HG02840 (cell line): ENCODE measurements at regions not wholly inside any gene's neighbourhood (a gene's known extent, or its start where the extent isn't known, plus 50 kb on each side); places are given as distances from the start of the nearest gene placed in this dataset.
A peak's percentile ranks its signal among the peaks of the same experiment; 100 is the strongest.

Experiments
- ATAC-seq: cut with Tn5 transposase; IDR thresholded peaks from one replicate; pipeline ENCODE4 v1.9.1; 2021; ENCODE audit warnings: mild to moderate bottlenecking, moderate library complexity, moderate number of reproducible peaks; ENCODE audit not compliant: unreplicated experiment, low FRiP score

DNA sequence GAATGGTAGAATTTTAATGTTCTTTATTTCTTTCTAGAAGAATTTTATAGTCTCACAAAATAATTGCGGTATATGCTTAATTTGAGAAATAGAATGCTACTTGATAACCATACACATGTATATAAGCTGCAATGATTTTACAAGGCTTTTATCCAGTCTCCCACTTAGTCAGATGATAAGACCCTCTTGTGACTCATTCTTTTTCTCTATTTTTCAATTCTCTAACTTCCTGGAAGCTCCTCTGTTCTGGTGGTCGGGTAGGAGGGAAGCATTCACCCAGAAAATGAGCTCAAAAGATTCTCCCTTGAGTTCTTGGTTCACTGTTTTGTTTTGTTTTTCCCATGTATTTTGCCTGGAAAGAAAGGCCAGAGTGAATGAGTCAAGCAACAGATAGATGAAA lies 546.6 kb downstream of the INHBA start:
- ATAC-seq: no peak

DNA sequence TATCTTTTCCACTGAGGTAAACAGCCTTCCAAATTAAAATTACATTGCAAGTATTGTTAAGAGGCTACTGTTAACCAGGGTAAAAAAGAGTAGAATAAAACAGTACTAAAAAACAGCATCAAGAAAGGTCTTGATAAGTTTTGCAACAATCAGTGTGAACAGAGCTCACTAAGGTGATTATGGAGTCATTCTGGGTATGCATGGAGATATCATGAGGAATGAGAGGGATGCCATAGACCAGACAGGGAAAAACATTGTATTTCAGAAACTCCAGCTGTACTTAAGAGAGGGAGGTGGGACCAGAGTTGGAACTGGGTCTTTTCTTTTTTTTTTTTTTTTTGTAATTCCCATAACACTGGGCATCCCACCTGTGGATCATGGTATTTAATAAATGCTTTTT lies 549.6 kb downstream of the INHBA start:
- ATAC-seq: no peak

DNA sequence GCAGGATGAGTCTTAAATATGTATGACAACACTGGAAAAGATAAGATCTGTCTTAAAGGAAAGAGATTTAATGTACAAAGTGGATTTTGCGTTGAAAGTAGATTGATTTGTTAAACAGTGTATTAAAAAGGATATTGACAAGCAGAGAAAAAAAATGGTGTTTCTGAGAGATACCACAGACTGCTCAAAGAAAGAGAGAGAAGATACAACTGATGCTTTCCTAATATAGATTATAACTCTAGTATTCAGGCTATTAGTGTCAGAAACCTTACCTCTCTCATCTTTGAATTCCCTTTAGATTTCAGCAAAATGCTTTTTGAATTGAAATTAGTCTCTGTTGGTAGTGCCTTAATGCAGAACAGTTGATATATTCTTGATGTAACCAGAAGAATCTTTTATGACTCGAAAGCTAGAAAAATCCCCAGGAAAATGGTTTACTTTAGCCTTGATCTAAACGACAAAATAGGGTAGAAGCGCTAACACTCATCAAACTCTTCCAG lies 550.7 kb downstream of the INHBA start:
- ATAC-seq: no peak

DNA sequence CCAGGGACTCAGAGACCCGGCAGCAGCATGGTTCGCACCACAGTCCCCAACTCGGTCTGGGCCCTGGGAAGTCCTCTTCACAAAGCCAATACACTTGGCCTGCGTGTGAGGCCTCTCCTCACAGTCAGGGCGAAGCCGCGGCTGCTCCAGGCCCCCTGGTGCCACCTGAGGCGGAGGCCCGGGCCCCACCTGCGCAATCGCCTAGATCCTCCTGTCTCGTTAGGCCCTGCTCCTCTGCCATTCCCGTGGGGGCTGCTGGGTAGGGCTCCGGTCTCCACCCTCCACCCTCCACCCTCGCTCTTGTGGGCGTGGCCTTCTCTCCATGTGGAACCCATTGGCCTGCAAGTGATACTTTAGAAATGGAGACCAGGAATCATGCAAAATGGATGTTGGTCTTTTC lies 553.3 kb downstream of the INHBA start:
- ATAC-seq: no peak

DNA sequence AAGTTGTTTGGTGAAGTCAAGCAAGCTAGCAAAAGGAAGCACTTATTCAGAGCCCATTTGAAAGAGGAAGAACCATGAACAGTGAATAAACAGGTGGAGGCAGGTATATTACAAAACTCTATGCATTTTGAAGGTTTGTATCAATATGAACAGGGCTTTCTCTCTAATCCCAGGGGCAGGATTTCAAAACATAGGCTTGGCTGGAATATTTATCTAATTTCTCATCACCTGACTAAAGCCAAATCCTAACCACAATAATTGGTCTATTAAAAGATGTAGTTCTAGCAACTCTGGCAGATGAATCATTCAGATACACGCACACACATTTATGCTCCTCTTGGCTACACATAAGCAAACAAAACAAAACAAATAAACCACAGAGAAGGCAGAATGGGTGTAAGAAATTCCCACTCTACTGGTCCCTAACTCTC lies 554.4 kb downstream of the INHBA start:
- no peak for ATAC-seq

DNA sequence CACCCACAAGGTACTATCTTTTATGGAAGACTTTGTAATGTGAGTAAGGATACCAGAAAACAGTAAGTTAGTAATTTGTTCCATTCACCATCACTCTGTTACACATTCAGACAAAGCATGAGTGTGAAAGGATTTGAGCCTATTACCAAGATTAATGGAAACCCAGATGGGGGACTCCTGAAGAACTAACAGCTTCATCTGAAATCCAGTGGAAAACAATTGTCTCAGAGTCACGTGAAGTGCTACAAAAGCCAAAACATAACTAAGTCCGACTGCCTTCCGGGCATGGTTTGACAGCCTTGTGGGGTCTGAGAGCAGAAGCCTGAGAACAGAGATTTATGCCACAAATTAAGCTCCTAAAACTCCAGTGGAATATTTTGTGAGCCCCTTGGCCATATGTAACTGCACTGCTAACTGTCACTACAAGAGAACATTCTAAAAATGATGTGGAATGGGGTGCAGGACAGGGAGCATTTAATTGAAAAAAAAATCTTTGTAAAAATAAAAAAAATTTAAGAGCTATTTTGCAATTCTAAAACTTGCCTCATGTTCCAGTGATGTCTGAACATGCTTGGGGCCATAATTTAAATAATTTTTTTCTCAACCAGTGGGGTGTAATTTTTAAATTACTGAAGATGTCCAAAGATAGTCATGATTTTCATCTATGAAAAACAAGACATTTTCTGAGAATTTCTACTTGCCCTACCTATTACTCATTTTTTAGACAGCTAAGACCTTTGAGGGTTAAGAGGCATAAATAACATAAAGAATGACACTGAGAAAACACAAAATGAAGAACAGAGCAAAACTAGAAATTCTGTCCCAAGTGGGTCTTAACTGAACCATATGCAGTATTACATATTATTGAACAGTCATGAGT lies 555.0 kb downstream of the INHBA start:
- ATAC-seq: no peak

DNA sequence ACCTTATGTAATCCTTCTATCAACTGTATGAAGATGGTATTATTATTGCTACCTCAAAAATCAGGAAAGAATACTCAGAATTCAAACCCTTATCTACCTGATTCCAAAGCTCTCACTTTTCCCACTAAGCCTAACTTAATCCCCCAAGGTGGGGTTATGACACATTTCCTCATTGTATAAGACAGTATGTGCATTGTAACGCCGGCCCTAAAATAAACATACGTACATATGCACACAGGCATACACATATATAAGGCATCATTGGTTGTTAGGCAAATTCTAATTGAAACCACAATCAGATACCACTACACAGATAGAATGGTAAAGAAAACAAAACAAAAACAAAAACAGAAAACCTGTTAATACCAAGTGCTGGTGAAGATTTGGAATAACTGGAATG lies 556.5 kb downstream of the INHBA start:
- ATAC-seq: no peak

DNA sequence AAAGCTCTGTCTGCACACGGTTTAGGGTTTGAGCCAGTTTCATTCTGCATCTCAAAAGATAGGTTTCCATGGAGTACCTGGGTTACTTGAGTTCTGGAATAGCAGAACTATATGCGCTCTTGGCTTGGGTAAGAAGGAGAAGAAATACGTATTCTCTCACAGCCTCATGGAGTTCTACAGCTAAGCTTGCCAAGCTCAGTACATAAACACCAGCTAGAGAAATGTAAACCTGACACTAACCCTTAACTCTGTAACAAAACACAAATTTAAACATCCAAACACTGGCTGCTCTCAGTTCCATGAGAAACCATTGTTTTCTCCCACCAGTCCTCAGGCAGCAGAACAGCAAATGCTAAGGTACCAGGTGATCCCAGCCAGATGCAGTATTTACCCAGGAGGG lies 557.2 kb downstream of the INHBA start:
- ATAC-seq: no peak

DNA sequence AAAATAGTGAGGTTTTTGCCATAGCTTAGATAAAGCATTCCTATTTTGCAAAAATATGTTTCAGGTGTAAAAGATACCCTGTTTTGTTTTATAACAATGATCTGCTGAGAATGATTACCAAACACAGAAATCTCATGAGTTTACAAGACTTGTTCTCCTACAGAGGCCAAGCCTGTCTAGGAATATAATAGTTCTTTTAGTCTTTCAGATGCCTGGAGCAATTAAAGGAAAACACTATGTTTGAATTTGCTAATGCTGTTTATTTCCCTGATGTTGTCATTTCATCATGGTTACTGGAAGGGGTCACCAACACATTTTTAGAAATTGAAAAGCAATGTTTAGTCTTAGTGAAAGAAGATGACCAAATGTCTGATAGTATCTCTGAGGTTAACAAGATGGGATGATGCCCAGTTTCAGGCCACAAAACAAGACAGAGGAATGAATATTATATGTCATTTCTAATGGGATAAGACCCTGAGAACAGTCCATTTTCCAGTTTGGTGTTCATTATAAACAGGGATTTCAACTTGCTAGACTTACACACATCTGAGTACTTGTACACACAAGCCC lies 559.9 kb downstream of the INHBA start:
- no peak for ATAC-seq

DNA sequence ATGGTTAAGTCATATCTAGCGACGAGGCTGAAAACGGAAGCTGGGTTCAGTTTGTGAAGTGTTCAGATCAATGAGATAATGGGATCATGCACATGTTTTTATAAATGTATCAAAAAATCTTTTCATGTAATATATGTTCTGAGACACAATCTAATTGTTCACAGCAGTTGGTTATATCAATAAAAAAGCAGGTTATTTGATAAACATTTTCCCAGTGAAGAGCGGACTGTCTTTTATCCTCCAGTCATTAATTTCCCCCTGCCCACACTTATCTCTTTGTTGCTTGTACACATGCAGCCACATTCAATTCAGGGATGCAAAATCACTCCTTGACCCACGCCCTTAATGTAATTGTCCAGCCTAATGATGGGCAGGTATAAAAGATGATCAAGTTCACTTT lies 563.1 kb downstream of the INHBA start:
- no peak for ATAC-seq

DNA sequence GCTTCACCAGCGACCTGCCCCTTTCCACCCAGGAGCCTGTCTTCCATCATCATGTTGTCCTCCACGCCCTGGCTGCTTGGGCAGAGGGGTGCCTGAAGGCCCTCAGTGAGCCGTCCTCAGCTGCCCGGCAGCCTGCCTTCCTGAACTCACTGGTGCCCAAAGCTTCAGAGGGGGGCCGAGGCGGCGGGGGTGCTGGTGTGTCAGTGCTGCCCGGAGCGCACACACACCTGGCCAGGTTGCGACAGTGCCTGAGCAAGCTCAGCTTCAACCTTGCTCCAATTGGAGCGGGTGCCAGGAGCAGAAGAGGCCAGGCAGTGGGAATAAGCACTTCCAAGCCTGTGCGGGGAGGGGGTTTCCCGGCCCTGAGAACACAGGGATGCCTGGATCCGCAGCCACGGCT lies 566.3 kb downstream of the INHBA start:
- no peak for ATAC-seq

DNA sequence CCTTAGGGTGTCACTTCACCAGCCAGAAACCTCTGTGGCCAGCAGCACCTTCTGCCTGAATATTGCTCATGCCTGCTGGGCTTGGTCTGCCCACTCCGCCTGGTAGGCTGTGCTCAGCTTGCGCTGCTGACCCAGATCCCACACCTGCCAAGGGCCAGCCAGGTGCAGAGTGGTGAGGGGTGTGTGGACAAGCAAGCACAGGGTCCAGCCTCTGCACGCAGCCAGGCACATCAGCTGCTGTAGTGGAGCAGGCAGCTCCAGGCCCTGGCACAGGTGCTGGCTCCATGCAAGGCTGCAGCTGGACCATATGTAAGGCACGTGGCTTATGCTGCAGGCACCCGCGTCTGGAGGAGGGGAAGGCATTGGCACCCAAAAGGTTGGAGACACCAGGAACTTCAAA lies 567.4 kb downstream of the INHBA start:
- no peak for ATAC-seq

DNA sequence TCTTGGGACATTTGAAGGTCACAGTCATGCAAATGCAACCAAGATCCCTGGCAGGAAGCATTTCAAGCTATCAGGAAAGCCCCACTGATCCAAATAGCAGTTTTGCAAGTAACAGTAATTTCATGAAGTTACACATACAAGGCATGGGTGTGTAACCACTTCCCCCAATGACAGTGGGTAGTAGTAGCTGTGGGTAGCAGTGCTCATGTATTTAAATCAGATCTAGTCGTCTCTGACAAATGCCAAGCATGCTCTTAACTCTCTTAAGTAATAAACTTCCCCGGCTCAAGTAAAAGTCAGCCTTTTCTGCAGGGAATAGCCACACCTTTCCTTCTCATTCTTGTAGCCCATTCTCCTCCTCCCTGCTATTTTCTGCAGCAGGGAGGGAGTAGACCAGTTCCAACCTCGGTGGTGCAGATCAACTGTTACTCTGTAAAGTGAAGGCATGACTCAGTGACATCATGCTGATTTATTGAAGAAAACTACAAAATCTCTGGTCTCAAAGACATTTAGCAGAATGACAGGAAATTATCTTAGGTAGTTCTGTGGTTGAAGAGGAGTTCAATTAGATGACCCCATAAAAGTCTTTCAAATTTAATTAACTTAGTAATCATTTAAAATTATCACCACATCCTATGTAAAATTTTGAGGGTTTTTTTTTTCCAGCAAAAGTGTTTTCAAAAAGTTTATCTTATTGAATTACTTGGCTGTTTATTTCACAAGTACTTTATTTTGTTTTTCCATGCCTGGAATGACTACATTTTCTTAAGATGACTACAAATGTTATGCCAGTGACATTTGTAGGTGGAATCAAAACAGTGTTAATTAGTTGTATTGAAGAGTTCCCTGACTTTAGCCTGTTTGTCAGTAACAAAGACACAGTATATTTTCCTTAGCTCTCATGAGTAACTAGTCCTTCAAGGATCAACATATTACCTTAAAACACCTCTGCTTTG lies 568.3 kb downstream of the INHBA start:
- ATAC-seq: peak; percentile 70

DNA sequence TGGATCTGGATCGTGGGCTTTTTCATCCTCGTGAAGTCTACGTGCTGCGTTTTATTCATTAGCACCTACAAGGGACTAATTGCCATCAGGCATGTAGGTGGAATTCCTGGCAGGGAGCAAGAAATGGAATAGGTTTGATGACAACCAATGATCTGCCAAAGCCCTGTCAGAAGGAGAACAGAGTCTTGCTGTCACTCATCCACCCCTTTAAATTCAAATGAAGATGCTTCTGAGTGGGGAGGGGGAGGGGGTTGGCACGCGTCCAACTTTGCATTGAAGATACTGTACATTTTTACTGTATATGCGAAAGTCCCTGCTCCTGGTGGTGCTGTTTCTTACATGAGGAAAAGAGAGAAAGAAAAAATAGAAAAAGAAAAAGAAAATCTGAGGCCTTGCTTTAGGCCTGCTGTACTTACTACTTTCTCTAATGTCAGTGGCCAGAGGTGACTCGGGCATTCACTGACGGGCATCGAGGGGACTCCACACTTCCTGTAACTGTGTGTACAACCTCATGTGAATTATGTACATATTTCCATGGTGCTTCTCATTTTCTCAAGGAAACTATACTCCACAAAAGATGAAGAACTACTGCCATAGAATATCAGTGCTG lies 569.1 kb downstream of the INHBA start:
- peak; percentile 24 for ATAC-seq

DNA sequence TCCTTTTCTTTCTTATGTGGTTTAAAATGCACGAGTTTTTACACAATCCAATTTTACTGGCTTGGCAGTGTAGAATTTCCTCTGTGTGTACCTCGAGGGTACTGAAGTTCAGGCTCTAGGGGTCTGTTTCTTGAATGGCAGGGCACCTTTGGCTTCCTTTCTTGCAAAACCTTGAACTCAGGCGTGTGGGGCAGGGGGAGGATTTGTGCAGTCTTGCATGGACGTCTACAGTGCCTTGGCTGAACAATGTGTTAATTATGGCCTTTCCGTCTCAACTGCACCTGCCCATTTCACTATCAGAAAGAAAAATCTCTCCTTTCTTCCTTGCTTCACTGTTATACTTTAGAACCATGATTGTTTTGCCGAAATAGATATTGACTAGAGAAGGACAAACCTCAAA lies 570.9 kb downstream of the INHBA start:
- ATAC-seq: no peak

DNA sequence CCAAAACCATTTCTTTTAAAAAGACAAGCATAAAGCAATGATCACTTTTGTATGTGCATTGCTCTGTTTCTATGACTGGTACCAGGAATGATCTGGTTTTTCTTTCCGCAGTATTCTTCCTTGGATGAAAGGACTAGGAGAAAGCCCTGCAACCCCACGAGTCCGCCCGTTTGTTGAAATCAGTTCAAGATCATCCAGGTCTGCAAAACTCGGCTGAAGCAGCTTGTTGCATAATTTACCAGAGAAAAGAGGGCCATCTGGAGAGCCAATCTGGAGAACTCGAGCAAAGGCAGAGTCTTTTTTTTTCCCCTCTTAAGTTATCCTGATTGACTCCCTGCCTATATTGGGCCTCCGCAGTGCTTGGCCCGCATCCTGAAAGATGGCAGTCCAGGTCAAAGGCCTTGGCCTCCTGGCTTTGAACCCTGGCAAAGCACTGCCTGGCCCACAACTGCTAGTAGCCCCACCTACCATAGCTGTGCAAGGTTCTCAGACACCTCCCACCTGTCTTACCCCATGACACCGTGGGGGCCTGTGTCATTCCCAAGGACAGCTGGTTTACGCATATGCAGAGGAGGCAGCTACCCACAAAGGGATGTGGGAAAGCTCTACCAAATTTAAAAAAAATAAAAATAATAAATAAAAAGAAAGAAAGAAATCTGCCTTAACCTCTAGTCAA lies 572.2 kb downstream of the INHBA start:
- no peak for ATAC-seq

DNA sequence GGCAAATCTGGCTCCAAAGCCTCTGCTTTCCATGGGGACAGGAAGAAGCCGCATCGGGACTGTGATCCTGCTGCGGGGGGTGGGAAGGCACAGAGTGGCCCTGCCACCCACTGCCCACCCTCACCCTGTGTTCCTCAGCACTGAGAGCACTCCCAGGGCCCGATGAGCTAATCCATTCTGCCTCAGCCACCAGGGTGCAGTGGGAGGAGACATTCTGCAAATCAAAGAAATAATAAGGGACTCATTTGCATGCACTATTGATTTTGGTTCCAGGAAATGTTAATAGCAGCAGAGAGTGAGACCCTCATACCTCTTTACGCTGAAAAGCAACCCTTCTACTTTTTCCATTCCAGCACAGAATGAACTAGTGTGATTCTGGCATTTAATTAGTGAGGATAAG lies 572.8 kb downstream of the INHBA start:
- no peak for ATAC-seq

DNA sequence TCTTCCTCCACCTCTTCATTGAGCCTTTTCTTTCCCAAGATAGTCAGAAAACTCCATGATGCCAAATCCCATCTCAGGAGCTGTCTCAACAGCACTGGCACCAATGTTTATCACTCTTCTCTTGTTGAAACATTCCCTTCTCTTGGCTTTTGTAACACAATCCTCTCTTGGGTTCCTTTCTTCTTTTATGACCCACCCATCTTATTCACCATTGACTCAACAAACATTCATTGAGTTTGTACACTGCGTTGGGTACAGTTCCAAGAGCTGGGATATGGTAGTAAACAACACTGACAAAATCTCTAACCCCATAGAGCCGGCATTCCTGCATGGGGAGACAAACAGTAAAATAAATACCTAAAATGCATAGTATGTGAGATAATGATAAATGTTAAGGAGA lies 577.5 kb downstream of the INHBA start:
- ATAC-seq: no peak

DNA sequence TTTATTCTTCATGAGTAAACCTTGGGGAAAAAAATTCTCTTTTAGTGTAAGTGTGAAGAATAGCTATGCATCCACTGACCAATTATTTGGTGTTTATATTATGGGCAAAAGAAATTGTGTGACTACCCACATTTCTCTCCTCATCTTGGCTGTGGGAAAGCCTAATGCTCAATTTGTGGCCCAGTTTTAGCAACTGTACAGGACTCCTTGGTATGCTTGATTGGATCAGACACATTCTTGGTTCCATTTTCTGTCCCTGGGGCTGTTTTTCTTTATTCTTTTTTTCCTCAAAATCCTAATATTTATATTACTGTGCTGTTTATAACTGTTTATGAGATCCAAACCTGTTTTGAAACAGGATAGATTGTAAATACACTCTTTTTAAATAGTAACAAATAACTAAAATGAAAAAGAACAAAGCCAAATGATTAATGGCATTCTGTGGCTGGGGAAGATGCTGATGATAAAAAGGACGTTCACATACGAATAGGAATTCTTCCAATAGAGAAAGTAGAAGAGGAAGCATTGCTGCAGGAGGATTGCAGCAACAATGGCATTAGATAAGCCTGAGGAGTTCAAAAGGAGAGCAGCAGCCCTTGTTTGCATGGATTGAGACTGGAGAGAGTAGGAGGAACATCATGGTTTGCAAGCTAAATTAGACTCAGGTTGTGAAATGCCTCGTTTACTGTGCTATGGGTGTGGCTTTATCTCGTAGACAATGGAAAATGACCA lies 580.5 kb downstream of the INHBA start:
- ATAC-seq: no peak
